ENCODE measurements at regions not wholly inside any gene's neighbourhood (a gene's known extent, or its start where the extent isn't known, plus 50 kb on each side); places are given as distances from the start of the nearest gene placed in this dataset.

DNA sequence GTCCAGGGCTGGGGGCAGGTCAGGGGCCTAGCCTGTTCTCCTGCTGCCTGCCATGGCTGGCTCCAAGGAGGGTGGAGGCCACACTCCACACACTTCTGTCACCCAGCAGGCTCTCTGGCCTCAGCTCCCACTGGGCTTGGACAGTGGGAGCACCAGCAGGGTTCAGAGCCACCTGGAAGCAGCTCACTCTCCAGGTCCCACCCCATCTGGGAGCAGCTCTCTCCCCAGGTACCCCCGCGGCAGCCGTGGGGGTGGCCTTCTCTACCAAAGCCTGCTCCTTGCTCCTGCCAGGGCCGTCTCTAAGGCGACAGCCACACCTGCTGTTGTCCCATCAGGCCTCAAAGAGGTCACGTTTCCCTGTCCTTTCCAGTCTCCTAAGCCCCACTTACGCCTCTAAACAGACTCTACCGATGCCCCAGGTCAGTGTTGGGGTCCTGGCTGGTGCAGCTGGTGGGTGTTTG, 142.5 kb upstream of the RET start:
- H3K27me3 Mint-ChIP-seq: peaks cover 11% of the 10 kb centered on the region
- no peaks in the 10 kb centered on the region for H3K9me3 Mint-ChIP-seq (ENCODE audit: low read depth)
- no peak for DNase-seq
- POLR2A ChIA-PET: no interaction called here
- ATAC-seq: no peak
- H3K4me3 Mint-ChIP-seq: no peak overlapping the region
- intact Hi-C loops (cut with DNase I, micrococcal nuclease): loop anchor here in 1 of 2 experiments (5.0 to 10.0 kb wide), 3 partner anchors 170 to 268 kb away; no protein-coding TSS in a partner anchor
- no peak overlapping the region for H3K27ac Mint-ChIP-seq
- H3K36me3 Mint-ChIP-seq (ENCODE audit: low read depth): no peaks in the 10 kb centered on the region
- CTCF ChIA-PET: interaction anchor here (0.7 kb wide), 1 partner anchor 80 kb away, joined by 3 read pairs; no protein-coding TSS in a partner anchor
- peaks cover 10% of the 10 kb centered on the region for H3K4me1 Mint-ChIP-seq

DNA sequence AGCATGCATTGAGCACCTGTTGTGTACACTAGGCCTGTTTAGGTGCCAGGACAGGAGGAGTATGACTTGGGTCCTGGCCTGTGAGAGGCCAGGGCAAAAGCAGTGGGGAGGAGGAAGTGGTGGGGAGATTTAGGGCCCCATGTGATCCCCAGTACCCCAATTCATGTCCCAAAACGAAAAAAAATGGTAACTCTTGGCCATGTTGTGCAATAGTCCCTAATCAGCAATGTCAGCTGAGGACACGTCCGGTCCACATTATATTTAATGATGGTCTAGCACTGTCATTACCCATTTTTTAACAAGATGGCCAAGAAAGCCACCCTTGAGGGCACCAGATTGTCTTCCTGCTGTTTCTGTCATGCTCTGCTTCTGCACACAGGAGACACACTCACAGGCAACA, 142.0 kb upstream of the RET start:
- ATAC-seq (no peak), DNase-seq (no peak)
- intact Hi-C loops (cut with DNase I, micrococcal nuclease): loop anchor here in 1 of 2 experiments (5.0 to 10.0 kb wide), 3 partner anchors 170 to 267 kb away; no protein-coding TSS in a partner anchor
- H3K36me3 Mint-ChIP-seq (ENCODE audit: low read depth): no peaks in the 10 kb centered on the region
- H3K4me1 Mint-ChIP-seq: peaks cover 10% of the 10 kb centered on the region
- peaks cover 11% of the 10 kb centered on the region for H3K27me3 Mint-ChIP-seq
- ChIA-PET POLR2A (no interaction called here), CTCF (no interaction called here)
- no peak overlapping the region for H3K4me3 Mint-ChIP-seq
- no peak overlapping the region for H3K27ac Mint-ChIP-seq
- H3K9me3 Mint-ChIP-seq (ENCODE audit: low read depth): no peaks in the 10 kb centered on the region

DNA sequence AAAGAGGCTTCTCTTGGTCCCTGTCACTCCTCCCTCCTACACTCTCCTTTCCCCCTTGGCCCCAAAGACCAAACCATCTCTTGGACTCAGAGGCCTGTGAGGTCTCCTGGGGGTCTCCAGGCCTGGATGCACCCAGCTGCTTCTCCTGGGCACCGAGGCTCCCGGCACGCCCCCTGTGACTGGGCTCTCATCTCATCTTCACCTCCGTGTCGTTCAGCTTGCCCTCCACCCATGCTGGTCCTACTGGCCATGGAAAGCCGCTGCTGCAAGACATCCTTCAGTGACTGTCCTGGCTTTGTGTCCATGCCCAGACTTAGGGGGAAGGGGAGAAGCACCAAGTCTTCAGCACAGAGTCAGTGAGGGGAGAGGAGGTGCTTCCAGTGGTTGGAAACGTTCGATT, 141.4 kb upstream of the RET start:
- peaks cover 11% of the 10 kb centered on the region for H3K27me3 Mint-ChIP-seq
- POLR2A ChIA-PET: no interaction called here
- H3K36me3 Mint-ChIP-seq (ENCODE audit: low read depth): no peaks in the 10 kb centered on the region
- intact Hi-C loops (cut with DNase I, micrococcal nuclease): loop anchor here in 1 of 2 experiments (10.0 kb wide), 2 partner anchors 169 to 181 kb away; no protein-coding TSS in a partner anchor
- CTCF ChIA-PET: no interaction called here
- peaks cover 10% of the 10 kb centered on the region for H3K4me1 Mint-ChIP-seq
- no peak overlapping the region for H3K4me3 Mint-ChIP-seq
- H3K9me3 Mint-ChIP-seq (ENCODE audit: low read depth): no peaks in the 10 kb centered on the region
- H3K27ac Mint-ChIP-seq: no peak overlapping the region
- no peak for DNase-seq
- no peak for ATAC-seq

DNA sequence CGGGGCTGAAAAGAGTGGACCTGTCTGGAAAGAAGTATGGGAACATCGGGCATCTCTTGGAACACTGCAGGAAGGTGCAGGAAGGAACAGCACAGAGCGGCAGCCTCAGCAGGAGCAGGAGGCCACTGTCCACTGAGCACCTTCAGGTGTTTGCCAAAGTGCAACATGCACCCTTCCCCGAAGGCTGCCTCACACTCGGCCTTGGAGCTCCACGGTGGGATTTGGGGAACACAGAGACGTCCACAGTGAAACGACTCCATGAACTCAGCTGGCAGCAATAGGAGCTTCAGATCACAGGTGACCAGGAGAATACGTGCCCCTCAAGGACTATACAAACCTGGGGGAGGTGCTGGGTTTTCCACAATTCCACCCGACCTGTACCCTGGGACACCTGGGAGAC, 140.3 kb upstream of the RET start:
- no peaks in the 10 kb centered on the region for H3K36me3 Mint-ChIP-seq (ENCODE audit: low read depth)
- intact Hi-C loops (cut with DNase I, micrococcal nuclease): loop anchor here in 1 of 2 experiments (10.0 kb wide), 2 partner anchors 168 to 182 kb away; no protein-coding TSS in a partner anchor
- ChIA-PET CTCF (no interaction called here), POLR2A (no interaction called here)
- H3K27ac Mint-ChIP-seq: no peak overlapping the region
- peaks cover 10% of the 10 kb centered on the region for H3K4me1 Mint-ChIP-seq
- DNase-seq (no peak), ATAC-seq (no peak)
- H3K4me3 Mint-ChIP-seq: no peak overlapping the region
- H3K27me3 Mint-ChIP-seq: peaks cover 8% of the 10 kb centered on the region
- H3K9me3 Mint-ChIP-seq (ENCODE audit: low read depth): no peaks in the 10 kb centered on the region

- no peaks in the 10 kb centered on the region for H3K36me3 Mint-ChIP-seq (ENCODE audit: low read depth)
- no peak overlapping the region for H3K27ac Mint-ChIP-seq
- H3K27me3 Mint-ChIP-seq: peaks cover 8% of the 10 kb centered on the region
- H3K9me3 Mint-ChIP-seq (ENCODE audit: low read depth): no peaks in the 10 kb centered on the region
- no peak for DNase-seq
- no peak for ATAC-seq
- H3K4me3 Mint-ChIP-seq: no peak overlapping the region
- intact Hi-C loops (cut with DNase I, micrococcal nuclease): loop anchor here in 1 of 2 experiments (10.0 kb wide), 2 partner anchors 168 to 182 kb away; no protein-coding TSS in a partner anchor
- ChIA-PET POLR2A (no interaction called here), CTCF (no interaction called here)
- peaks cover 10% of the 10 kb centered on the region for H3K4me1 Mint-ChIP-seq
These were observed 139.8 kb upstream of the RET start for GRCh38 chr10:42937048-42937447.

DNA sequence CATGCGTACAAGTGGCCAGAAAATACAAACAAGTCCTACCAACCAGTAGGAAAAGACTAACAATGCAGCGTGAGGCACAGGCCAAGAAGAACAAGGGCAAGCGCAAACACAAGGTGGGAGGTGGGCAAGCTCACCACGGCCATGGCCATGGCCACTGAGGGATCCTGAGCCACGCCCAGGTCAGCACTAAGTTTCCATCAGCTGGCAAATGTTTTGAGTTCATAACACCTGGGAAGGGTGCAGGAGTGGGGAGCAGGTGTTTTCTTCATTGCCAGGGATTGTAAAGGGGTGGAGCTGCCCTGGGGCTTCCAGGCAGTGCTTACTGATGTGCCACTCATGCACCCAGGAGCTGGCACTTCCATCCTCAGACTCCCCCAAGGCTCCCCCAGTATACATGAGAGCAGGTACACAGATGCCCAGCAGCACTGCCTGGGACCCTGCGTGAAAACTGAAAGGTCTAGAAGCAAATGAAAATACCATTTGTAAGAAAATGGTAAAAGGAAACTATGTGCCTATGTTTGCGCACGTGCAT, 139.2 kb upstream of the RET start:
- CTCF ChIA-PET: no interaction called here
- DNase-seq (no peak), ATAC-seq (no peak)
- no peaks in the 10 kb centered on the region for H3K36me3 Mint-ChIP-seq (ENCODE audit: low read depth)
- H3K27ac Mint-ChIP-seq: no peak overlapping the region
- intact Hi-C loops (cut with DNase I, micrococcal nuclease): loop anchor here in 1 of 2 experiments (10.0 kb wide), 2 partner anchors 167 to 183 kb away; no protein-coding TSS in a partner anchor
- H3K4me3 Mint-ChIP-seq: no peak overlapping the region
- POLR2A ChIA-PET: no interaction called here
- H3K27me3 Mint-ChIP-seq: peaks cover 8% of the 10 kb centered on the region
- H3K9me3 Mint-ChIP-seq (ENCODE audit: low read depth): no peaks in the 10 kb centered on the region
- H3K4me1 Mint-ChIP-seq: peaks cover 10% of the 10 kb centered on the region

DNA sequence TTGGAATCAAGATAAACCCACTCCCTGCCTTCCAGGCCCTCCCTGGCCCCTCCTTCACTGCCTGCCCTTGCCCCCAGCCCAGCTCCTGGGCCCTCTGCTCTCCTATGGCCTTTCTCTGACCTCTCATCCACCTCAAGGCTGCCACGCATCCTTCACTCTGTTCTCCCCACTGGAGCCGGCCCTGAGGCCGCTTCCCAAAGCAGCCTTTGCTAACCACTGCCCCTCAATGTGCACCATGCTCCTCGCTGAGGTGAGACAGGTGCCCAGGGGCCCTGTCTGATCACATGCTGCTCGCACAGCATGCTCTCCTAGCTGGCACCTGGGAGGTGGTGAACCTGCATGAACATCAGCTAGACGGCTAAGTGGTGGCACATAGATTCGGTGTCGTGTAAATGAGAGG, 138.5 kb upstream of the RET start:
- H3K9me3 Mint-ChIP-seq (ENCODE audit: low read depth): no peaks in the 10 kb centered on the region
- CTCF ChIA-PET: interaction anchor here (0.6 kb wide), 1 partner anchor 33 kb away, joined by 4 read pairs; no protein-coding TSS in a partner anchor
- no peak overlapping the region for H3K27ac Mint-ChIP-seq
- peaks cover 5% of the 10 kb centered on the region for H3K4me1 Mint-ChIP-seq
- POLR2A ChIA-PET: no interaction called here
- DNase-seq (no peak), ATAC-seq (no peak)
- intact Hi-C loops (cut with DNase I, micrococcal nuclease): loop anchor here in 1 of 2 experiments (10.0 kb wide), 2 partner anchors 166 to 184 kb away; no protein-coding TSS in a partner anchor
- no peak overlapping the region for H3K4me3 Mint-ChIP-seq
- no peaks in the 10 kb centered on the region for H3K36me3 Mint-ChIP-seq (ENCODE audit: low read depth)
- peaks cover 4% of the 10 kb centered on the region for H3K27me3 Mint-ChIP-seq

DNA sequence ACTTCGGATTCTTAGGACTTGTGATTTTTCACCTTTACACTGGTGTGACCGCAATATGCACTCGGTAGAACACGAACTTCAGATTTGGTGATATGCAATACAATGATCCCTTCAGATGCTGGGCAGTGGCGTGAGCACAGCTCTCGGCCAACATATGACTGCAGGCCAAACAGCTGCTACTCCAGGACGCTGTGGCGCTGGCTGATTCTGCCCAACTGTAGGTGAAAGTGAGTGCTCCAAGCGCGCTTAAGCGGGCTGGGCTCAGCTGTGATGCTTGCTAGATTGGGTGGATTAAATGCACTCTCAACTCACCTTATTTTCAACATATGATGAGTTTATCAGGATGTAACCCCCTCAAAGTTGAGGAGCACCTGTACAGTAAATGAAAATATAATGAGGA, 137.6 kb upstream of the RET start:
- no peak for DNase-seq
- Mint-ChIP-seq H3K4me3 (no peak overlapping the region), H3K4me1 (no peaks in the 10 kb centered on the region), H3K36me3 (ENCODE audit: low read depth) (no peaks in the 10 kb centered on the region), H3K27me3 (no peaks in the 10 kb centered on the region), H3K27ac (no peak overlapping the region), H3K9me3 (ENCODE audit: low read depth) (no peaks in the 10 kb centered on the region)
- intact Hi-C loops (cut with DNase I, micrococcal nuclease): loop anchor here in 1 of 2 experiments (10.0 kb wide), 2 partner anchors 166 to 184 kb away; no protein-coding TSS in a partner anchor
- no peak for ATAC-seq
- ChIA-PET CTCF (no interaction called here), POLR2A (no interaction called here)

DNA sequence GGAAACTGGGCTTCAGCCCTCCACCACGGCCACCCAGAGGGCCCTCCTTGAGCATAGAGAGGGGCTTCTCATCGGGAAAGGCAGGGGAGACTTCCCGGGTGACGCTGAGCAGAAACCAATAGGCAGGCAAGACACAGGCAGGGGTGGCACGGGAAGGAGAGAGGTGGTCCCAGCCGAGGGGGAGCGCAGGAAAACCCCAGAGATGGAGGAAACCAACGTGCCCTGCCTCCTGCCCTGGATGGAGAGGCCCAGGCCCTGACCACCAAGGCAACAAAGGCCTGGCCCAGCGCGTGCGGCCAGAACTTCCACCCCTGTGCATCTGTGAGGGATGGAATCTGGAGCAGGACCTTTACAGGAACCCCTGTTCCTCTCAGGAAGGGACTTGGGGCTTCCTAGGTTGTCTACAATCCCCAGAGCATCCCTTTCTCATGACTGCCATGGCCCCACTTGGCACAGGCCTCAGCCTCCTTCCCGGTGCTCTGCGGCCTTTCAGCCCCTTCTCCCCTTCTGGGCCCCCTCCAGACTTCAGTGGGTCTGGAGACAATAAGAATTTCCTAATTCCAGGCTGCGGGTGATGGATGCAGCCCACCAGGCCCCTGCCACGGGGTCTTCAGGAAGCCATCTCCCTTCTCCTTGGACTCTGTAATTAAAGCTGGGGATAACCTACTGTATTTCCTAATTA, 137.0 kb upstream of the RET start:
- Mint-ChIP-seq H3K9me3 (ENCODE audit: low read depth) (no peaks in the 10 kb centered on the region), H3K27ac (no peak overlapping the region), H3K36me3 (ENCODE audit: low read depth) (no peaks in the 10 kb centered on the region), H3K27me3 (no peaks in the 10 kb centered on the region), H3K4me3 (no peak overlapping the region), H3K4me1 (no peaks in the 10 kb centered on the region)
- intact Hi-C loops (cut with DNase I, micrococcal nuclease): loop anchor here in 1 of 2 experiments (10.0 kb wide), 2 partner anchors 165 to 185 kb away; no protein-coding TSS in a partner anchor
- ChIA-PET CTCF (interaction anchor here (0.7 kb wide), 1 partner anchor 222 kb away, joined by 4 read pairs; no protein-coding TSS in a partner anchor), POLR2A (interaction anchor here (0.6 kb wide), 1 partner anchor 18 kb away, joined by 3 read pairs; no protein-coding TSS in a partner anchor)
- DNase-seq: no peak
- no peak for ATAC-seq

GRCh38 chr10:42940487-42941294, 136.2 kb upstream of the RET start:
- intact Hi-C loops (cut with DNase I, micrococcal nuclease): no loop called here
- ChIA-PET POLR2A (interaction anchor here (0.6 kb wide), 1 partner anchor 17 kb away, joined by 3 read pairs; no protein-coding TSS in a partner anchor), CTCF (interaction anchor here (0.7 to 1.0 kb wide), 2 partner anchors 29 to 221 kb away, joined by 3 to 4 read pairs; no protein-coding TSS in a partner anchor)
- Mint-ChIP-seq H3K27ac (no peak overlapping the region), H3K9me3 (ENCODE audit: low read depth) (no peaks in the 10 kb centered on the region), H3K27me3 (no peaks in the 10 kb centered on the region), H3K36me3 (ENCODE audit: low read depth) (no peaks in the 10 kb centered on the region), H3K4me1 (no peaks in the 10 kb centered on the region), H3K4me3 (no peak overlapping the region)
- DNase-seq (no peak), ATAC-seq (no peak)

DNA sequence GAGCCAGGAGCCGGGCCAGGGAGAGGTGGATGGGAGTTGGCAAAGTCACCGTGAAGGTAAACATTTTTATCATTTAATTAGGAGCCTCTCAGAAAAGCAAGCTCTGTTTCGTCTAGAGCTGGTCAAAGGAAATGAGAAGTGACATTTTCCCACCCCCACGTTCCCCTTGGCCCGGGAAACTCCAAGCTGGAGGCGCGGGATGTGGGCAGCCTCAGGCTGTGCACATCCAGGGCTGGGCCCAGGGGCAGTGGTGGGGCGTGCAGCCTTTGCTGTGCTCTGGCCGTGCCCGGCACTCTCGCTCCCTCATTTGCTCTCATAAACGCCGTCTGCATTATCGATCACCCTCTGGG, 135.6 kb upstream of the RET start:
- H3K4me3 Mint-ChIP-seq: no peak overlapping the region
- no peaks in the 10 kb centered on the region for H3K27me3 Mint-ChIP-seq
- H3K9me3 Mint-ChIP-seq (ENCODE audit: low read depth): no peaks in the 10 kb centered on the region
- ATAC-seq: no peak
- DNase-seq: no peak
- intact Hi-C loops (cut with DNase I, micrococcal nuclease): no loop called here
- H3K4me1 Mint-ChIP-seq: no peaks in the 10 kb centered on the region
- no peaks in the 10 kb centered on the region for H3K36me3 Mint-ChIP-seq (ENCODE audit: low read depth)
- H3K27ac Mint-ChIP-seq: no peak overlapping the region
- ChIA-PET POLR2A (no interaction called here), CTCF (interaction anchor here (1.0 kb wide), 1 partner anchor 30 kb away, joined by 3 read pairs; no protein-coding TSS in a partner anchor)
